ENCODE measurements at regions not wholly inside any gene's neighbourhood (a gene's known extent, or its start where the extent isn't known, plus 50 kb on each side); places are given as distances from the start of the nearest gene placed in this dataset.

DNA sequence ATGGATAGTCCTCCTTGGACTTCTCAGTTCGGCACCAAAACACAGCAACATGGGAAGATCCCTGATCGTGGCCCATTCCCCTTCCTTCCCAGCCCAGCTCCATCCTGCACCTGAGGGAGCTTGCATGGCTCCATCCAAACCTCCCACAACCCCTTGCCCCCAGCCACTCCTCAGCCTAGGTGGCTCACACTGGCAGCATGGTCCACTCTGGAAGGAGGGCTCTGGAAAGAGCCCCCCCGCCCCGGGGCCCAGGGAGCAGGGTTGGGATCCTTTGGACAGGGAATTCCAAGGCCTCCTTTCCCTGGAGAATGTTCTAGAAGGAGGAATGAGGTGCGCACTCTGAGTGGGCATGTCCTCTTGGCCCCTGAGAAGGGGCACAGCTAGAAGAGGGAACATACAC is 62.8 kb upstream of the ID2 start:
- TF ChIP-seq, protein P1, sequence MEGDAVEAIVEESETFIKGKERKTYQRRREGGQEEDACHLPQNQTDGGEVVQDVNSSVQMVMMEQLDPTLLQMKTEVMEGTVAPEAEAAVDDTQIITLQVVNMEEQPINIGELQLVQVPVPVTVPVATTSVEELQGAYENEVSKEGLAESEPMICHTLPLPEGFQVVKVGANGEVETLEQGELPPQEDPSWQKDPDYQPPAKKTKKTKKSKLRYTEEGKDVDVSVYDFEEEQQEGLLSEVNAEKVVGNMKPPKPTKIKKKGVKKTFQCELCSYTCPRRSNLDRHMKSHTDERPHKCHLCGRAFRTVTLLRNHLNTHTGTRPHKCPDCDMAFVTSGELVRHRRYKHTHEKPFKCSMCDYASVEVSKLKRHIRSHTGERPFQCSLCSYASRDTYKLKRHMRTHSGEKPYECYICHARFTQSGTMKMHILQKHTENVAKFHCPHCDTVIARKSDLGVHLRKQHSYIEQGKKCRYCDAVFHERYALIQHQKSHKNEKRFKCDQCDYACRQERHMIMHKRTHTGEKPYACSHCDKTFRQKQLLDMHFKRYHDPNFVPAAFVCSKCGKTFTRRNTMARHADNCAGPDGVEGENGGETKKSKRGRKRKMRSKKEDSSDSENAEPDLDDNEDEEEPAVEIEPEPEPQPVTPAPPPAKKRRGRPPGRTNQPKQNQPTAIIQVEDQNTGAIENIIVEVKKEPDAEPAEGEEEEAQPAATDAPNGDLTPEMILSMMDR (IDR thresholded peaks at IDR 0.05): no peak
- H3K9me3 Mint-ChIP-seq (ENCODE audit: unreplicated experiment): no peaks in the 10 kb centered on the region
- peaks cover 38% of the 10 kb centered on the region for H3K27me3 Mint-ChIP-seq (ENCODE audit: unreplicated experiment)
- peaks cover 2% of the 10 kb centered on the region for H3K36me3 Mint-ChIP-seq (ENCODE audit: unreplicated experiment)
- no peaks in the 10 kb centered on the region for H3K4me1 Mint-ChIP-seq (ENCODE audit: unreplicated experiment)
- H3K4me3 Mint-ChIP-seq (ENCODE audit: unreplicated experiment): no peak overlapping the region
- no peak overlapping the region for H3K27ac Mint-ChIP-seq (ENCODE audit: unreplicated experiment)
- no peak for DNase-seq (ENCODE audit: extremely low spot score, unreplicated experiment)

DNA sequence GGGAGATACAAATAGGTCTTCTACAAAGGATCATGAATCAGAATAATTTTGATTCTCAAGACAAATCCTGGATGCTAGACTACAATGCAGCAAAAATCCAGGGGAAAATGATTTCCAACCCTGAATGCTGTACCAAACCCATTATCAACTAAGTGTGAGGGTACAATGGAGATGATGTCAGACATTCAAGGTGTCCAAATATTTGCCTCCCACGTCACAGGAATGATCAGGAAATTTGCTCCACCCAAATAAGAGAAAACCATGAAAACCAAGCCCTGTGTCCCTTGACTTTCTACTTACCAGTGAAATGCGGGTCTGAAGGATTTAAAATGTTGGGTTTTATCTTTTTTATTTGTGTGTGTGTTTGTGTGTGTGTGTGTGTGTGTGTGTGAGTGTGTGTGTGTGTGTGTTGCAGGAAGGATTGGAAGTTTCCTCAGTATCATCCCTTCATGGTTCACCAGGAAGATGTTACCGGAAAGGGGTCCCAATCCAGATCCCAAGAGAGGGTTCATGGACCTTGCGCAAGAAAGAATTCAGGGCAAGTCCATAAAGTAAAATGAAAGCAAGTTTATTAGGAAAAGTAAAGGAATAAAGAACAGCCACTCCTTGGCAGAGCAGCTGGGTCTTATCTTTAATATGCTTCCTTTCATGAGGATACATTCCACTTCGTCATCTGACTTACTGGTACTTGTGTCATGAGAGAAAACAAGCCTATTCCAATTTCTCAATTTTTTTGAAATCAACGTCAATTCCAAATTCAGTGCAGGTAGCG is 61.1 kb upstream of the ID2 start:
- TF ChIP-seq, protein P1 (IDR thresholded peaks at IDR 0.05): no peak
- H3K4me1 Mint-ChIP-seq (ENCODE audit: unreplicated experiment): no peaks in the 10 kb centered on the region
- peaks cover 2% of the 10 kb centered on the region for H3K36me3 Mint-ChIP-seq (ENCODE audit: unreplicated experiment)
- H3K4me3 Mint-ChIP-seq (ENCODE audit: unreplicated experiment): no peak overlapping the region
- no peak overlapping the region for H3K27ac Mint-ChIP-seq (ENCODE audit: unreplicated experiment)
- no peaks in the 10 kb centered on the region for H3K9me3 Mint-ChIP-seq (ENCODE audit: unreplicated experiment)
- no peak for DNase-seq (ENCODE audit: extremely low spot score, unreplicated experiment)
- peaks cover 32% of the 10 kb centered on the region for H3K27me3 Mint-ChIP-seq (ENCODE audit: unreplicated experiment)

DNA sequence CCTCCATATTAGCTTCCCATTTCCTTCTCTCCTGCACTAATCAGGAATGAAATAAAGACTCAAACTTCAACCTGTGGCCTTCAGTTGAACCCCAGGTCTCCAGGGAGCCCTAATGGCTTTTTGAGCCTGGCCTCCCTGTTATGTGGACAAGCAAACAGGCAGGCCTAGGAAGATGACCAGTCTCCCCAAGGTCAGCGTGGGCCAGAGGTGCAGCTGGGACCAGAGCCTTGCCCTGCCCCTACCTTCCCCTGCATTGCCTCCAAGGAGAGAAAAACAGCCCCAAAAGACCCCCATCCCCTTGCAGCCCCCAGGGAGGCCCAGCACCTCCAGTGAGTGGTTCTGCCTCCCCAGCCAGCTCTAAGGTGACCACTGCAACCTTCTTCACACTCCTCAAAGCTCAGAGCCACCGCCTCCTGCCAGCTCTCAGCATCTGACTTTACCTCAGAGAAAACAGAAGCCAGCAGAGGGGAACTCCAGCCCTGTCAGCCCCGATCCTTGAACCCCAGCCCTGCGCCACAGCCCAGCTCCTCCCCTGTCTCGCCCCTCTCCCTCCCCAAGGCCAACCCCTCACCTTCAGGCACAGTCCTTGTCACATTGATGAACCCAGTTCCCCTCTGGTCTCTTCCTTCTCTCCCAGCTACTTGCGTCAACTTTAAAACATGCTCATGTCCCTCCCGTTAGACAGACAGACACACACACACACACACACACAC is 59.5 kb upstream of the ID2 start:
- Mint-ChIP-seq H3K9me3 (ENCODE audit: unreplicated experiment) (no peaks in the 10 kb centered on the region), H3K27ac (ENCODE audit: unreplicated experiment) (no peak overlapping the region), H3K4me1 (ENCODE audit: unreplicated experiment) (no peaks in the 10 kb centered on the region), H3K36me3 (ENCODE audit: unreplicated experiment) (peaks cover 2% of the 10 kb centered on the region), H3K27me3 (ENCODE audit: unreplicated experiment) (peaks cover 32% of the 10 kb centered on the region), H3K4me3 (ENCODE audit: unreplicated experiment) (no peak overlapping the region)
- TF ChIP-seq, protein P1 (IDR thresholded peaks at IDR 0.05): no peak
- DNase-seq (ENCODE audit: extremely low spot score, unreplicated experiment): no peak

DNA sequence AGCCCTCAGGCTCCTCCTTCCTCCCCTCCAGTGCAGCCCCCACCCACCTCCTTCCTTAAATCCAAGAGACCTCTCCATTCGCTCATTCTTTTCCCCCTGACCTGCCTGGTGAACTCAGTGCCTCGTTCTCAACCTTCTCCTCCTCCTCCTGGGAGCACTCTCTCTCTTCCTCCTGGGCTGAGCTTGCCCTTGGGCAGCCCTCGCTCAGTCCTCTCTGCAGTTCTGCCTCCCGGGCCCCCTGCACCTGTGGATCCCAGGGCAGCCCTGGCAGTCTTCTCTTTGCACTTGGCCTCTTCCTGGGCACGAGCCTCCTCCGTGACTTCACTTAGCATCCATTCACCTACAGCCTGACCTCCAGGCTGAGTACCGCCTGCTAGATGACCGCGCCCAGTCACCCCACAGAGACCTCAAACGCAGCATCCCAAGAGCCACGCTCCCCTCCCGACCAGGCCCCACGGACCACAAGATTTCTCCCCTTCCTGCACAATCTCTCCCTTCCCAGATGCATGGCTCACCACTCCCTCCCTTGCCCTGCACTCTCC is 58.9 kb upstream of the ID2 start:
- Mint-ChIP-seq H3K9me3 (ENCODE audit: unreplicated experiment) (no peaks in the 10 kb centered on the region), H3K36me3 (ENCODE audit: unreplicated experiment) (peaks cover 2% of the 10 kb centered on the region), H3K4me1 (ENCODE audit: unreplicated experiment) (no peaks in the 10 kb centered on the region), H3K4me3 (ENCODE audit: unreplicated experiment) (no peak overlapping the region), H3K27me3 (ENCODE audit: unreplicated experiment) (peaks cover 28% of the 10 kb centered on the region), H3K27ac (ENCODE audit: unreplicated experiment) (no peak overlapping the region)
- DNase-seq (ENCODE audit: extremely low spot score, unreplicated experiment): no peak
- TF ChIP-seq, protein P1 (IDR thresholded peaks at IDR 0.05): no peak

DNA sequence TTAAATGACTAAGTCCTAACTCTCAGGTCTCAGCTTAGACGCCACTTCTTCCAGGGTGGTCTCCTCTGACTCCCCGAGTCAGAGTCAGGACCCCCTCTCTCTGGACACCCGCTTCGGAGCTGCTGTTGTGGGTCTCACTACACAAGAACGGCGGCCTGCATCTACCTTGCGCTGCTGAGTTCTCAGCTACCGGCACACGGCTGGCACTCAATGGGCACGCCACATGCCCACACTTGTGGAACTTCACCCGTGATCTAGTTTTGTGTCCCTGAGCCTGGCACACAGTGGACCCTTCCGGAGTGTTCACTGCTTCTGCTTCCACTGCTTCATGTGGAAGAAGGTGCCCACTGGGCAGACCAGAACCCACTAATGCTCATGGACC is 58.3 kb upstream of the ID2 start:
- TF ChIP-seq, protein P1 (IDR thresholded peaks at IDR 0.05): no peak
- DNase-seq (ENCODE audit: extremely low spot score, unreplicated experiment): no peak
- Mint-ChIP-seq H3K4me3 (ENCODE audit: unreplicated experiment) (no peak overlapping the region), H3K36me3 (ENCODE audit: unreplicated experiment) (peaks cover 2% of the 10 kb centered on the region), H3K27me3 (ENCODE audit: unreplicated experiment) (peaks cover 23% of the 10 kb centered on the region), H3K27ac (ENCODE audit: unreplicated experiment) (no peak overlapping the region), H3K9me3 (ENCODE audit: unreplicated experiment) (no peaks in the 10 kb centered on the region), H3K4me1 (ENCODE audit: unreplicated experiment) (no peaks in the 10 kb centered on the region)
